ENCODE measurements at regions not wholly inside any gene's neighbourhood (a gene's known extent, or its start where the extent isn't known, plus 50 kb on each side); places are given as distances from the start of the nearest gene placed in this dataset.

DNA sequence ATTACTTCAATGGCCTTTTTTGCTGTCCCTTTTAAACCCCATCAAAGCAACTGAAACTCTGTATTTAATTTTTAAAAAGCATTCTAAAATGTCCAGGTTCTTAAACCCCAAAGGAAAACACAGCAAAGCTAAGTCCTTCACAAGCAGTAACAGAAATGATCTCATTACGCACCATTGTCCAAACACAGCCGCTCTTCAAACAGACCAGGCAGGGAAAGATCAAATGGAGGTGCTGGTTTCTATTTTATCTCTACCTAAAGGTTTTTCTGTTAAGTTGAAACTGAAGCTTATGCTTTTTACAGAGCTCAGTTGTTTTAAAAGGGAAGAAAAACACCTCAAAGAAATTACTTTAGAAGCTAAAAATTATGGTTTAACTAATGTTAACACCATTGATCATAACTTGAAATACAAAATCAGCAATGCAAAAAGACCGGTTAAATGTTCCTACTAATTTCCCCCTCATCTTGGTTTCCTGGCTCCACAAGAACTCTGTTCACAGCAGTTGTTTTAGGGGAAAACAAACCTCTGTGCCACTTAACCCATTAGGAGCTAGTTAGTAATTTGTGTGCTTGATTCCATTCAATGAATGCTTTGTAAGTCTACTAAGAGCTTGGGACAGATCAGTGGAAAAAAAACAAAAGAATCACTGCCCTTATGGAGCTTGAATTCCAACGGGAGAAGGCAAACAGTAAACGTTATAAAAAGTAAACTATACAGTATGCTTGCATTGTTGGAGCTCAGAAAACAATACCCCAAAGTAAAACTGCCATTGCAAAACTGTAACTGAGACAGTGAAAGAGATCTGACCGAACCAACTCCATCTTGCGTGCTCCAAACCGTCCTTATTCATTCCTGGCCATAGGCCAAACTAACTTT, 87.4 kb downstream of the CD24 start (continued):
- TF ChIP-seq ZNF23 (CRISPR knock-in tag; IDR thresholded peaks at IDR 0.05) (no peak), SNIP1 (IDR thresholded peaks at IDR 0.05; ENCODE audit: low read depth) (no peak), POLR3G (IDR thresholded peaks at IDR 0.05; ENCODE audit: extremely low read depth, insufficient read length, insufficient replicate concordance) (no peak), MXI1 (IDR thresholded peaks at IDR 0.05; ENCODE audit: low read depth, low read length) (no peak), ZNF41 (CRISPR knock-in tag; conservative IDR thresholded peaks at IDR 0.05) (peak; percentile 92), NRF1 (conservative IDR thresholded peaks at IDR 0.05 in 1 of 2, IDR thresholded peaks at IDR 0.05 in 1 of 2) (no peak), NR4A1 (CRISPR knock-in tag; IDR thresholded peaks at IDR 0.05) (no peak), NR4A1 (tag; IDR thresholded peaks at IDR 0.05) (peak; percentile 97), ZNF431 (CRISPR knock-in tag; IDR thresholded peaks at IDR 0.05) (no peak), MYNN (IDR thresholded peaks at IDR 0.05) (no peak), MYNN (CRISPR knock-in tag; IDR thresholded peaks at IDR 0.05) (no peak), ELF1 (tag; IDR thresholded peaks at IDR 0.05) (no peak), ZNF780A (CRISPR knock-in tag; IDR thresholded peaks at IDR 0.05) (no peak), PRDM10 (IDR thresholded peaks at IDR 0.05; ENCODE audit: partially characterized antibody) (no peak), RUNX1 (IDR thresholded peaks at IDR 0.05; ENCODE audit: low read depth) (no peak), MEIS2 (IDR thresholded peaks at IDR 0.05; ENCODE audit: partially characterized antibody) (no peak), POLR2A (conservative IDR thresholded peaks at IDR 0.05) (no peak), PURB (CRISPR knock-in tag; IDR thresholded peaks at IDR 0.05; ENCODE audit: low read depth) (no peak), VEZF1 (CRISPR knock-in tag; IDR thresholded peaks at IDR 0.05) (no peak), KLF10 (CRISPR knock-in tag; IDR thresholded peaks at IDR 0.05) (no peak), ZNF561 (CRISPR knock-in tag; conservative IDR thresholded peaks at IDR 0.05) (no peak), YBX1 (IDR thresholded peaks at IDR 0.05) (no peak), MAFK (IDR thresholded peaks at IDR 0.05; ENCODE audit: low read length) (no peak)
- TF ChIP-seq, protein P1, sequence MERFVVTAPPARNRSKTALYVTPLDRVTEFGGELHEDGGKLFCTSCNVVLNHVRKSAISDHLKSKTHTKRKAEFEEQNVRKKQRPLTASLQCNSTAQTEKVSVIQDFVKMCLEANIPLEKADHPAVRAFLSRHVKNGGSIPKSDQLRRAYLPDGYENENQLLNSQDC (CRISPR knock-in tag; IDR thresholded peaks at IDR 0.05): no peak
- TF ChIP-seq, protein P2, sequence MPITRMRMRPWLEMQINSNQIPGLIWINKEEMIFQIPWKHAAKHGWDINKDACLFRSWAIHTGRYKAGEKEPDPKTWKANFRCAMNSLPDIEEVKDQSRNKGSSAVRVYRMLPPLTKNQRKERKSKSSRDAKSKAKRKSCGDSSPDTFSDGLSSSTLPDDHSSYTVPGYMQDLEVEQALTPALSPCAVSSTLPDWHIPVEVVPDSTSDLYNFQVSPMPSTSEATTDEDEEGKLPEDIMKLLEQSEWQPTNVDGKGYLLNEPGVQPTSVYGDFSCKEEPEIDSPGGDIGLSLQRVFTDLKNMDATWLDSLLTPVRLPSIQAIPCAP (CRISPR knock-in tag; IDR thresholded peaks at IDR 0.05; ENCODE audit: borderline replicate concordance): no peak

All from K562 (cell line).